NB4 (cell line): ENCODE measurements at regions not wholly inside any gene's neighbourhood (a gene's known extent, or its start where the extent isn't known, plus 50 kb on each side); places are given as distances from the start of the nearest gene placed in this dataset.
"Not testable (repeated sequence)": the region's sequence is repeated elsewhere in the genome, so short reads cannot be mapped to it uniquely, and the experiment has no call there.

Experiments used
- DNase-seq: peaks from one replicate; pipeline ENCODE4 v3.0.0; 2010; ENCODE audit warnings: low read depth
- H3K4me3 ChIP-seq: one replicate; pipeline ENCODE4 v1.5.1; 2011; ENCODE audit warnings: mild to moderate bottlenecking, low read depth, low read length, moderate library complexity
- CTCF ChIP-seq: IDR thresholded peaks from one replicate; pipeline ENCODE4 v1.5.1; 2012; ENCODE audit warnings: low read depth, low read length
- MAX ChIP-seq: IDR thresholded peaks from 2 replicates; pipeline ENCODE4 v1.6.1; 2011; ENCODE audit warnings: low read depth, low read length
- MYC ChIP-seq: IDR thresholded peaks from 2 replicates; pipeline ENCODE4 v1.6.1; 2011; ENCODE audit warnings: low read depth, low read length
- POLR2A ChIP-seq: IDR thresholded peaks from 2 replicates; pipeline ENCODE4 v1.6.1; 2011; ENCODE audit warnings: mild to moderate bottlenecking; ENCODE audit not compliant: insufficient read length; ENCODE audit errors: extremely low read depth

- DNase-seq, result no peak
- TF ChIP-seq MYC (no peak), CTCF (no peak), POLR2A (no peak), MAX (no peak)
- H3K4me3 ChIP-seq, result no peak overlapping the region
Observed at GRCh38 chr10:22824520-22824919, 103.3 kb upstream of the ARMC3 start.

GRCh38 chr10:22823109-22823508, 104.7 kb upstream of the ARMC3 start:
- TF ChIP-seq MAX, result no peak
- TF ChIP-seq POLR2A, result no peak
- no peak for TF ChIP-seq CTCF
- DNase-seq, result no peak
- H3K4me3 ChIP-seq, result no peak overlapping the region

- DNase-seq, H3K4me3 ChIP-seq: not testable (repeated sequence)
Observed at GRCh38 chr10:22821921-22822320, 105.9 kb upstream of the ARMC3 start.

GRCh38 chr10:22821501-22821900, 106.4 kb upstream of the ARMC3 start:
- TF ChIP-seq MAX (no peak), CTCF (no peak), MYC (no peak), POLR2A (no peak)
- no peak for DNase-seq
- no peak overlapping the region for H3K4me3 ChIP-seq

- no peak overlapping the region for H3K4me3 ChIP-seq
- no peak for TF ChIP-seq POLR2A
- TF ChIP-seq MAX, result peak; percentile 86
- peak; percentile 11 for DNase-seq
Observed at GRCh38 chr10:22816298-22816653, 101.9 kb upstream of the PIP4K2A start.

- H3K4me3 ChIP-seq, result no peak overlapping the region
- no peak for DNase-seq
- no peak for TF ChIP-seq CTCF
- TF ChIP-seq MAX, result no peak
- no peak for TF ChIP-seq POLR2A
- TF ChIP-seq MYC, result no peak
Observed at GRCh38 chr10:22810643-22811465, 96.5 kb upstream of the PIP4K2A start.

GRCh38 chr10:22807238-22807637, 92.9 kb upstream of the PIP4K2A start:
- TF ChIP-seq POLR2A, result no peak
- no peak for TF ChIP-seq MYC
- no peak for TF ChIP-seq MAX
- TF ChIP-seq CTCF, result no peak
- no peak for DNase-seq
- no peak overlapping the region for H3K4me3 ChIP-seq
